Neural cell (in vitro differentiated cells): ENCODE measurements at regions not wholly inside any gene's neighbourhood (a gene's known extent, or its start where the extent isn't known, plus 50 kb on each side); places are given as distances from the start of the nearest gene placed in this dataset.

Source experiments
- EP300 ChIP-seq: fragments of 450-650 bp; conservative IDR thresholded peaks from 2 replicates; pipeline ENCODE4 v1.6.1; 2014; ENCODE audit warnings: antibody characterized with exemption, mild to moderate bottlenecking, moderate library complexity; ENCODE audit not compliant: poor library complexity, severe bottlenecking
- EZH2 ChIP-seq: fragments of 200-600, 300-800 bp; shearing (Covaris generic), sonication (generic); IDR thresholded peaks from 2 replicates; pipeline ENCODE4 v1.6.1; 2014; ENCODE audit warnings: antibody characterized with exemption, low read length, borderline replicate concordance, mild to moderate bottlenecking; ENCODE audit not compliant: insufficient read depth, poor library complexity, severe bottlenecking
- POLR2AphosphoS5 ChIP-seq: IDR thresholded peaks from 2 replicates; pipeline ENCODE4 v1.6.1; 2012
- SMC3 ChIP-seq: fragments of 450-650 bp; conservative IDR thresholded peaks from 2 replicates; pipeline ENCODE4 v1.6.1; 2014; ENCODE audit warnings: antibody characterized with exemption, mild to moderate bottlenecking, moderate library complexity; ENCODE audit not compliant: poor library complexity
- TAF1 ChIP-seq: IDR thresholded peaks from 2 replicates; pipeline ENCODE4 v1.6.1; 2012; ENCODE audit warnings: low read depth
- TF ChIP-seq, protein P1 (sequence below): fragments of 450-650 bp; IDR thresholded peaks from 2 replicates; pipeline ENCODE4 v1.5.1; 2014; ENCODE audit warnings: antibody characterized with exemption, mild to moderate bottlenecking, moderate library complexity; ENCODE audit not compliant: poor library complexity, severe bottlenecking
- TF ChIP-seq, protein P2 (sequence below): IDR thresholded peaks from 2 replicates; pipeline ENCODE4 v1.6.1; 2012; ENCODE audit warnings: borderline replicate concordance

DNA sequence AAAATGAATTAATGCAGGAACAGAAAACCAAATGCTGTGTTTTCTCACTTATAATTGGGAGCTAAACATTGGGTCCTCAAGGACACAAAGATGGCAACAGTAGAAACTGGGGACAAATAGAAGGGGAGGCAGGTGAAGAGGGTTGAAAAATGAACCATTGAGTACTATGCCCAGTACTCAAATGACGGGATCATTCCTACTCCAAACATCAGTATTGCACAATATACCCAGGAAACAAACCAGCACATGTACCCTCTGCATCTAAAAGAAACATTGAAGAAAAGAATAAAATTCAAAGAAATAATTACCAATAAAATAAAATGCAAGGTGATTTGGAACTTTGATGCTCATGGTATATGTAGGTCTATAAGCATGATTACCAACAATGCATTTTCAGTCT is 110.8 kb downstream of the LMO3 start:
- TF ChIP-seq, protein P1, sequence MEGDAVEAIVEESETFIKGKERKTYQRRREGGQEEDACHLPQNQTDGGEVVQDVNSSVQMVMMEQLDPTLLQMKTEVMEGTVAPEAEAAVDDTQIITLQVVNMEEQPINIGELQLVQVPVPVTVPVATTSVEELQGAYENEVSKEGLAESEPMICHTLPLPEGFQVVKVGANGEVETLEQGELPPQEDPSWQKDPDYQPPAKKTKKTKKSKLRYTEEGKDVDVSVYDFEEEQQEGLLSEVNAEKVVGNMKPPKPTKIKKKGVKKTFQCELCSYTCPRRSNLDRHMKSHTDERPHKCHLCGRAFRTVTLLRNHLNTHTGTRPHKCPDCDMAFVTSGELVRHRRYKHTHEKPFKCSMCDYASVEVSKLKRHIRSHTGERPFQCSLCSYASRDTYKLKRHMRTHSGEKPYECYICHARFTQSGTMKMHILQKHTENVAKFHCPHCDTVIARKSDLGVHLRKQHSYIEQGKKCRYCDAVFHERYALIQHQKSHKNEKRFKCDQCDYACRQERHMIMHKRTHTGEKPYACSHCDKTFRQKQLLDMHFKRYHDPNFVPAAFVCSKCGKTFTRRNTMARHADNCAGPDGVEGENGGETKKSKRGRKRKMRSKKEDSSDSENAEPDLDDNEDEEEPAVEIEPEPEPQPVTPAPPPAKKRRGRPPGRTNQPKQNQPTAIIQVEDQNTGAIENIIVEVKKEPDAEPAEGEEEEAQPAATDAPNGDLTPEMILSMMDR: no peak
- TF ChIP-seq POLR2AphosphoS5 (no peak), EP300 (no peak), SMC3 (no peak), TAF1 (no peak), EZH2 (no peak)
- TF ChIP-seq, protein P2, sequence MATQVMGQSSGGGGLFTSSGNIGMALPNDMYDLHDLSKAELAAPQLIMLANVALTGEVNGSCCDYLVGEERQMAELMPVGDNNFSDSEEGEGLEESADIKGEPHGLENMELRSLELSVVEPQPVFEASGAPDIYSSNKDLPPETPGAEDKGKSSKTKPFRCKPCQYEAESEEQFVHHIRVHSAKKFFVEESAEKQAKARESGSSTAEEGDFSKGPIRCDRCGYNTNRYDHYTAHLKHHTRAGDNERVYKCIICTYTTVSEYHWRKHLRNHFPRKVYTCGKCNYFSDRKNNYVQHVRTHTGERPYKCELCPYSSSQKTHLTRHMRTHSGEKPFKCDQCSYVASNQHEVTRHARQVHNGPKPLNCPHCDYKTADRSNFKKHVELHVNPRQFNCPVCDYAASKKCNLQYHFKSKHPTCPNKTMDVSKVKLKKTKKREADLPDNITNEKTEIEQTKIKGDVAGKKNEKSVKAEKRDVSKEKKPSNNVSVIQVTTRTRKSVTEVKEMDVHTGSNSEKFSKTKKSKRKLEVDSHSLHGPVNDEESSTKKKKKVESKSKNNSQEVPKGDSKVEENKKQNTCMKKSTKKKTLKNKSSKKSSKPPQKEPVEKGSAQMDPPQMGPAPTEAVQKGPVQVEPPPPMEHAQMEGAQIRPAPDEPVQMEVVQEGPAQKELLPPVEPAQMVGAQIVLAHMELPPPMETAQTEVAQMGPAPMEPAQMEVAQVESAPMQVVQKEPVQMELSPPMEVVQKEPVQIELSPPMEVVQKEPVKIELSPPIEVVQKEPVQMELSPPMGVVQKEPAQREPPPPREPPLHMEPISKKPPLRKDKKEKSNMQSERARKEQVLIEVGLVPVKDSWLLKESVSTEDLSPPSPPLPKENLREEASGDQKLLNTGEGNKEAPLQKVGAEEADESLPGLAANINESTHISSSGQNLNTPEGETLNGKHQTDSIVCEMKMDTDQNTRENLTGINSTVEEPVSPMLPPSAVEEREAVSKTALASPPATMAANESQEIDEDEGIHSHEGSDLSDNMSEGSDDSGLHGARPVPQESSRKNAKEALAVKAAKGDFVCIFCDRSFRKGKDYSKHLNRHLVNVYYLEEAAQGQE: no peak
